OCI-LY3 (cell line): ENCODE measurements at regions not wholly inside any gene's neighbourhood (a gene's known extent, or its start where the extent isn't known, plus 50 kb on each side); places are given as distances from the start of the nearest gene placed in this dataset.
"Not testable (repeated sequence)": the region's sequence is repeated elsewhere in the genome, so short reads cannot be mapped to it uniquely, and the experiment has no call there.

ENCODE experiments used
- H2AFZ ChIP-seq: fragments of 200-600, 300-600 bp; shearing (Covaris generic); 2 replicates; pipeline ENCODE4 v1.6.0; 2014; ENCODE audit warnings: antibody characterized with exemption, low read depth, low read length
- H3K27ac ChIP-seq: fragments of 200-600, 300-600 bp; sonication (generic); 2 replicates; pipeline ENCODE4 v1.5.1; 2014; ENCODE audit warnings: mild to moderate bottlenecking, low read length, moderate library complexity, mixed read lengths
- H3K27me3 ChIP-seq: fragments of 200-600, 300-600 bp; sonication (generic); 2 replicates; pipeline ENCODE4 v1.6.1; 2014; ENCODE audit warnings: low read depth, low read length, mixed read lengths
- H3K36me3 ChIP-seq: fragments of 200-600, 300-600 bp; sonication (generic); replicated peaks from 2 replicates; pipeline ENCODE3; 2014; ENCODE audit warnings: low read depth, low read length, mixed read lengths
- H3K4me1 ChIP-seq: fragments of 300-600, 200-600 bp; sonication (generic); 2 replicates; pipeline ENCODE4 v1.6.1; 2014; ENCODE audit warnings: low read length, mixed read lengths
- H3K4me2 ChIP-seq: fragments of 200-600, 300-600 bp; sonication (generic); 2 replicates; pipeline ENCODE4 v1.6.1; 2014; ENCODE audit warnings: low read length, mixed read lengths
- H3K4me3 ChIP-seq: fragments of 300-600, 200-600 bp; sonication (generic); 2 replicates; pipeline ENCODE4 v1.5.1; 2014; ENCODE audit warnings: antibody characterized with exemption, mild to moderate bottlenecking, low read length, moderate library complexity
- H3K79me2 ChIP-seq: fragments of 300-600, 200-600 bp; shearing (Covaris generic); 2 replicates; pipeline ENCODE4 v1.6.1; 2014; ENCODE audit warnings: mild to moderate bottlenecking, low read length, mixed read lengths
- H3K9ac ChIP-seq: fragments of 300-600, 200-600 bp; shearing (Covaris generic); 2 replicates; pipeline ENCODE4 v1.6.0; 2014; ENCODE audit warnings: mild to moderate bottlenecking, low read length, moderate library complexity
- H3K9me3 ChIP-seq: fragments of 200-600, 300-600 bp; shearing (Covaris generic); 2 replicates; pipeline ENCODE4 v1.6.1; 2014; ENCODE audit warnings: low read length, mixed read lengths; ENCODE audit not compliant: insufficient read depth
- H4K20me1 ChIP-seq: fragments of 200-600, 300-600 bp; sonication (generic); 2 replicates; pipeline ENCODE4 v1.6.1; 2016; ENCODE audit warnings: low read length, mixed read lengths; ENCODE audit not compliant: insufficient read depth
- CTCF ChIP-seq: fragments of 200-600, 300-600 bp; sonication (generic); IDR thresholded peaks from 2 replicates; pipeline ENCODE4 v1.5.1; 2014; ENCODE audit warnings: antibody characterized with exemption, low read length, low read depth
- EZH2phosphoT487 ChIP-seq: fragments of 200-600 bp; shearing (Covaris generic); IDR thresholded peaks from 2 replicates; pipeline ENCODE4 v1.6.1; 2018; ENCODE audit warnings: antibody characterized with exemption, mixed run types, low read depth

GRCh38 chr2:176935543-176936102, 277.0 kb upstream of the HNRNPA3 start:
- Histone ChIP-seq H2AFZ (no peak overlapping the region), H3K9me3 (no peaks in the 10 kb centered on the region), H3K27me3 (no peaks in the 10 kb centered on the region), H3K4me1 (peaks cover 38% of the 10 kb centered on the region), H4K20me1 (no peaks in the 10 kb centered on the region), H3K4me3 (0 out of 2 replicates have a peak overlapping the region, but pooled peaks have one; percentile 11), H3K4me2 (peak overlapping the region; percentile 42), H3K27ac (no peak overlapping the region), H3K9ac (no peak overlapping the region), H3K36me3 (no peaks in the 10 kb centered on the region), H3K79me2 (no peaks in the 10 kb centered on the region)
- no peak for TF ChIP-seq EZH2phosphoT487
- no peak for TF ChIP-seq CTCF

GRCh38 chr2:176936410-176936809, 276.2 kb upstream of the HNRNPA3 start:
- Histone ChIP-seq H3K27me3 (no peaks in the 10 kb centered on the region), H3K79me2 (no peaks in the 10 kb centered on the region), H3K27ac (no peak overlapping the region), H3K36me3 (no peaks in the 10 kb centered on the region), H4K20me1 (no peaks in the 10 kb centered on the region), H3K4me1 (peaks cover 38% of the 10 kb centered on the region), H3K4me2 (no peak overlapping the region), H3K4me3 (no peak overlapping the region), H2AFZ (no peak overlapping the region), H3K9ac (no peak overlapping the region), H3K9me3 (no peaks in the 10 kb centered on the region)
- TF ChIP-seq CTCF: no peak
- no peak for TF ChIP-seq EZH2phosphoT487

DNA sequence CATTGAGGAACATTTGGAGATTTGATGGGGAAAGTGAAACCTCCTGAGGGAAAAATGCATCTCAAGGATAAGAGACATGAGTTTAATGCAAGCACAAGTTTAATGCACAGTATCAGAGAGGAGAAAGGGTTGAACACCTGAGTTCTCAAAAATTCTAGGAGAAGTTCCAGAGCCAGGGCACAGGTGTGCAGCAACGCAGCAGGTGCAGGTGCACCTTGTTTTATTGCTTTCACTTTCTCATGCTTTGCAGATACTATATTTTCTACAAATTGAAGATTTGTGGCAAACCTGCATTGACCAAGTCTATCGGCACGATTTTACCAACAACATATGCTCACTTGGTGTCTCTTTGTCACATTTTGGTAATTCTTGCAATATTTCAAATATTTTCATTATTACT, 267.6 kb upstream of the HNRNPA3 start:
- Histone ChIP-seq H3K4me3 (no peak overlapping the region), H3K4me2 (no peak overlapping the region), H3K79me2 (no peaks in the 10 kb centered on the region), H3K36me3 (no peaks in the 10 kb centered on the region), H3K9me3 (no peaks in the 10 kb centered on the region), H4K20me1 (no peaks in the 10 kb centered on the region), H3K27me3 (no peaks in the 10 kb centered on the region), H2AFZ (no peak overlapping the region), H3K27ac (no peak overlapping the region), H3K4me1 (peaks cover 6% of the 10 kb centered on the region), H3K9ac (no peak overlapping the region)
- TF ChIP-seq CTCF: no peak

GRCh38 chr2:176947754-176948153, 264.8 kb upstream of the HNRNPA3 start:
- no peak overlapping the region for H3K4me3 ChIP-seq
- no peaks in the 10 kb centered on the region for H3K79me2 ChIP-seq
- no peak overlapping the region for H3K27ac ChIP-seq
- H3K4me1 ChIP-seq: no peaks in the 10 kb centered on the region
- no peaks in the 10 kb centered on the region for H3K36me3 ChIP-seq
- no peaks in the 10 kb centered on the region for H3K9me3 ChIP-seq
- TF ChIP-seq CTCF (no peak), EZH2phosphoT487 (no peak)
- H3K9ac ChIP-seq: no peak overlapping the region
- H3K4me2 ChIP-seq: no peak overlapping the region
- no peaks in the 10 kb centered on the region for H3K27me3 ChIP-seq
- H2AFZ ChIP-seq: no peak overlapping the region
- no peaks in the 10 kb centered on the region for H4K20me1 ChIP-seq

- H3K9ac ChIP-seq, H2AFZ ChIP-seq, H3K9me3 ChIP-seq, H3K4me2 ChIP-seq, H3K79me2 ChIP-seq, H4K20me1 ChIP-seq, H3K27me3 ChIP-seq, H3K36me3 ChIP-seq, H3K4me1 ChIP-seq, H3K27ac ChIP-seq, H3K4me3 ChIP-seq: not testable (repeated sequence)
Measured at GRCh38 chr2:176951218-176951617, 261.4 kb upstream of the HNRNPA3 start.
